ENCODE measurements at regions not wholly inside any gene's neighbourhood (a gene's known extent, or its start where the extent isn't known, plus 50 kb on each side); places are given as distances from the start of the nearest gene placed in this dataset.

DNA sequence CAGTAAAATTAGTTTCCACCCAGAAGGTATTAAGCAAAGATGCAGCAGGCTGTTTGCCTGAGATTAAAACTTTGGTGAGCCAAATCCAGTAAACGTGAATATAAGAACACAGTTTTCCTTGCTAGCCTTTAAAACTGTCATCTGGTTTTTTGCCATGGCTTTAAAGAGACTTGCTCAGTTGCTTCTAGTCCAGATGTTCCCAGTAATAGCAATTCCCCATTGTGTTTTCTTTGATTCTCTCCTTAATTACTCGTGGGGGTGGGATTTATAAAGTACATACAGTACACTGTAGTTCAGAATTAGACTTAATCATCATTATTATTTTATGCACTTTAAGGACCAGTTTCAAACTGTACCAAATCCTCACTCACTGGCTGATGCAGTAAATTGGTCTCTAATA lies 303.5 kb upstream of the ZNF804A start:
- Histone ChIP-seq H3K27ac (replicated peaks in 1 of 4) (no peak overlapping the region), H3K9me3 (no peaks in the 10 kb centered on the region), H3K27me3 (no peaks in the 10 kb centered on the region), H3K36me3 (no peaks in the 10 kb centered on the region), H3K4me3 (no peak overlapping the region), H3K4me1 (no peaks in the 10 kb centered on the region)
- intact Hi-C loops (cut with DNase I): no loop called here
- no peak for DNase-seq (ENCODE audit: extremely low spot score)
- TF ChIP-seq, protein P1, sequence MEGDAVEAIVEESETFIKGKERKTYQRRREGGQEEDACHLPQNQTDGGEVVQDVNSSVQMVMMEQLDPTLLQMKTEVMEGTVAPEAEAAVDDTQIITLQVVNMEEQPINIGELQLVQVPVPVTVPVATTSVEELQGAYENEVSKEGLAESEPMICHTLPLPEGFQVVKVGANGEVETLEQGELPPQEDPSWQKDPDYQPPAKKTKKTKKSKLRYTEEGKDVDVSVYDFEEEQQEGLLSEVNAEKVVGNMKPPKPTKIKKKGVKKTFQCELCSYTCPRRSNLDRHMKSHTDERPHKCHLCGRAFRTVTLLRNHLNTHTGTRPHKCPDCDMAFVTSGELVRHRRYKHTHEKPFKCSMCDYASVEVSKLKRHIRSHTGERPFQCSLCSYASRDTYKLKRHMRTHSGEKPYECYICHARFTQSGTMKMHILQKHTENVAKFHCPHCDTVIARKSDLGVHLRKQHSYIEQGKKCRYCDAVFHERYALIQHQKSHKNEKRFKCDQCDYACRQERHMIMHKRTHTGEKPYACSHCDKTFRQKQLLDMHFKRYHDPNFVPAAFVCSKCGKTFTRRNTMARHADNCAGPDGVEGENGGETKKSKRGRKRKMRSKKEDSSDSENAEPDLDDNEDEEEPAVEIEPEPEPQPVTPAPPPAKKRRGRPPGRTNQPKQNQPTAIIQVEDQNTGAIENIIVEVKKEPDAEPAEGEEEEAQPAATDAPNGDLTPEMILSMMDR (IDR thresholded peaks at IDR 0.05): no peak
- TF ChIP-seq POLR2AphosphoS5 (IDR thresholded peaks at IDR 0.05): no peak
- no peak for TF ChIP-seq POLR2A (IDR thresholded peaks at IDR 0.05; ENCODE audit: low read depth)
- no peak for TF ChIP-seq EP300 (IDR thresholded peaks at IDR 0.05)
- 61% methylated on average over 2 of the region's 2 CpGs for whole genome bisulfite sequencing

DNA sequence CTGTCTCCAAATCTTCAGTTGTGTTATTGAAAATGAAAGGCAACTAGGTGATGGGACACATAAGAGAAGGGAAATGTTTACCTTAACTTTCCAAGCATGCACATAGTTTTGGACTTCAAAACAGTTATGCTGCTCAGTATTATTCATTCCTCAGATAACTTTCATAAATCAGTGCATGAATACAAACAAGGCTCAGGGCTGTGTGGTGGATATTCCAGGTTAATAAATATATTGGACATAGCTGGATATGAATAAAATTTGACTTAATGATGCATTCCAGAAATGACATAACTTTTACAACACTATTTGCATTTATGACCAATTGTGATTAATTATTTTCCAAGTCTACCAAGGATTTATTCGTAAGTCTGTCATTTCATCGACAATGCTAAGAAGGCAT lies 301.2 kb upstream of the ZNF804A start:
- no peak for DNase-seq (ENCODE audit: extremely low spot score)
- Histone ChIP-seq H3K9me3 (no peaks in the 10 kb centered on the region), H3K4me3 (no peak overlapping the region), H3K4me1 (no peaks in the 10 kb centered on the region), H3K27ac (replicated peaks in 1 of 4) (no peak overlapping the region), H3K27me3 (no peaks in the 10 kb centered on the region), H3K36me3 (no peaks in the 10 kb centered on the region)
- WGBS: 92% methylated on average over 2 of the region's 2 CpGs
- intact Hi-C loops (cut with DNase I): no loop called here
- TF ChIP-seq, protein P1 (IDR thresholded peaks at IDR 0.05): no peak
- TF ChIP-seq POLR2A (IDR thresholded peaks at IDR 0.05; ENCODE audit: low read depth) (no peak), POLR2AphosphoS5 (IDR thresholded peaks at IDR 0.05) (no peak), EP300 (IDR thresholded peaks at IDR 0.05) (no peak)

DNA sequence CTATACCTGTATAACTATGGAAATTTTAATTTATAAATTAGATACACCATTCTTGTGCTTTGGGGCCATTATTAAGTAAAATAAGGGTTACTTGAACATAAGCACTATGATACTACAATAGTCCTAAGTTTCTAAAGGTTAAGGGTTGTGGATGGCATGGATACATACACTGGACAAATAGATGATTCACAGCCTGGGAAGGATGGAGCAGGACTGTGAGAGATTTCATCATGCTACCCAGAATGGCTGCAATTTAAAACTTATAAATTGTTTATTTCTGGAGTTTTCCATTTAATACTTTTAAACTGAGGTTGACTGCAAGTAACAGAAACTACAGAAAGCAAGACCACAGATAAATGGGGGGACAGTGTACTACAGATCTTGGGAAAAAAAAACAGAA lies 295.8 kb upstream of the ZNF804A start:
- no peaks in the 10 kb centered on the region for H3K27me3 ChIP-seq
- H3K36me3 ChIP-seq: no peaks in the 10 kb centered on the region
- no peak overlapping the region for H3K27ac ChIP-seq (replicated peaks in 1 of 4)
- no peaks in the 10 kb centered on the region for H3K9me3 ChIP-seq
- no peak for TF ChIP-seq EP300 (IDR thresholded peaks at IDR 0.05)
- TF ChIP-seq, protein P1 (IDR thresholded peaks at IDR 0.05): no peak
- TF ChIP-seq POLR2AphosphoS5 (IDR thresholded peaks at IDR 0.05): no peak
- TF ChIP-seq POLR2A (IDR thresholded peaks at IDR 0.05; ENCODE audit: low read depth): no peak
- DNase-seq (ENCODE audit: extremely low spot score): no peak
- no peaks in the 10 kb centered on the region for H3K4me1 ChIP-seq
- H3K4me3 ChIP-seq: no peak overlapping the region
- intact Hi-C loops (cut with DNase I): no loop called here

DNA sequence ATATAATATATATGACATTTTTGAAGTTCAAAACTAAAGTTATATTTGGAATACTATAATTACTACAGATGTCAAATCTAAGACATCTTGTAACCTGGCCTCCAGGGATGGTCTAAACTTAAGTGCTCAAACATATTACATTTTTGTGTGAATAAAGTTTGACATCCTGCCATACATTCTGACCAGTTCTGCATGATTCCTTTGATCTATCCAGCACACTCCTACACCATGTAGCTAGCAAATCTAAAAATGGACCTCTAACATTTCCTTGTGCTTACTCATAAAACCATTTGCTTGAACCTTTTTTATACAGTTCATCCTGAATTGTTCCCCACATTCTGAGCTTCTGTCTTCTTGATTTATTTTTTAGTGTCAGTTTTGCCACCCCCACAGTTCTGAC lies 294.3 kb upstream of the ZNF804A start:
- intact Hi-C loops (cut with DNase I): no loop called here
- no peak overlapping the region for H3K4me3 ChIP-seq

DNA sequence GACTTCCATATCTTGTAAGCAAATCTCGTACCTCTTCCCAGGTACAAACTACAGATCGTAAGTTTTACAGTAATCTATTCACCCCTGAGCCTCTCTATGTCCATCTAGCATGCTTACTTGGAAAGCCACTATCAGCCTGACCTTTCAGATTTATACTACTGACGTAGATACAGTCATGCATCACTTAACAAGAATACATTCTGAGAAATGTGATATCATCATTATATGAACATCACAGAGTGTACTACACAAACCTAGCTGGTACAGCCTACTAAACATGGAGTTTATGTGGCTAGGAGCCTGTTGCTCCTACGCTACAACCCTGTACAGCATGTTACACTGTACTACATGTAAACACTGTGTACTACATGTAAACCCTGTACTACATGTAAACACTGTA lies 293.2 kb upstream of the ZNF804A start:
- DNase-seq (ENCODE audit: extremely low spot score): no peak
- intact Hi-C loops (cut with DNase I): no loop called here
- no peaks in the 10 kb centered on the region for H3K27me3 ChIP-seq
- TF ChIP-seq, protein P1 (IDR thresholded peaks at IDR 0.05): no peak
- TF ChIP-seq POLR2AphosphoS5 (IDR thresholded peaks at IDR 0.05) (no peak), POLR2A (IDR thresholded peaks at IDR 0.05; ENCODE audit: low read depth) (no peak), EP300 (IDR thresholded peaks at IDR 0.05) (no peak)
- no peaks in the 10 kb centered on the region for H3K9me3 ChIP-seq
- WGBS: 86% methylated on average over 4 of the region's 4 CpGs
- no peak overlapping the region for H3K27ac ChIP-seq (replicated peaks in 1 of 4)
- H3K4me1 ChIP-seq: no peaks in the 10 kb centered on the region
- H3K36me3 ChIP-seq: no peaks in the 10 kb centered on the region
- no peak overlapping the region for H3K4me3 ChIP-seq

More for the DNA sequence above, 294.3 kb upstream of the ZNF804A start:
- H3K27ac ChIP-seq (replicated peaks in 1 of 4): no peak overlapping the region
- no peak for TF ChIP-seq POLR2AphosphoS5 (IDR thresholded peaks at IDR 0.05)
- TF ChIP-seq EP300 (IDR thresholded peaks at IDR 0.05): no peak
- no peak for TF ChIP-seq POLR2A (IDR thresholded peaks at IDR 0.05; ENCODE audit: low read depth)
- TF ChIP-seq, protein P1 (IDR thresholded peaks at IDR 0.05): no peak
- H3K27me3 ChIP-seq: no peaks in the 10 kb centered on the region
- no peaks in the 10 kb centered on the region for H3K4me1 ChIP-seq
- DNase-seq (ENCODE audit: extremely low spot score): no peak
- H3K36me3 ChIP-seq: no peaks in the 10 kb centered on the region
- H3K9me3 ChIP-seq: no peaks in the 10 kb centered on the region

All from esophagus muscularis mucosa (tissue), 4 donors.